Activated CD4-positive, alpha-beta T cell treated with anti-CD3 and anti-CD28 coated beads, Interleukin-2, Interleukin-6, amounts not matched to agents 100 ng/mL and 50 ng/mL, durations not matched to agents 16 hours and 8 hours (primary cell): ENCODE measurements at regions not wholly inside any gene's neighbourhood (a gene's known extent, or its start where the extent isn't known, plus 50 kb on each side); places are given as distances from the start of the nearest gene placed in this dataset.

ENCODE experiments used
- DNase-seq: peaks from one replicate; pipeline ENCODE4 v3.0.0-alpha.2; 2020

- DNase-seq = no peak
Measured at GRCh38 chr9:106689089-106689488, 173.9 kb upstream of the ZNF462 start.

GRCh38 chr9:106691627-106692026 lies 171.3 kb upstream of the ZNF462 start:
- DNase-seq = no peak

- DNase-seq = no peak
Measured at GRCh38 chr9:106693558-106693957, 169.4 kb upstream of the ZNF462 start.

- DNase-seq = no peak
Measured at GRCh38 chr9:106696804-106697203, 166.2 kb upstream of the ZNF462 start.

- DNase-seq = no peak
Measured at GRCh38 chr9:106697390-106697749, 165.6 kb upstream of the ZNF462 start.

GRCh38 chr9:106697750-106698502 lies 165.0 kb upstream of the ZNF462 start:
- DNase-seq = no peak

GRCh38 chr9:106700676-106701075 lies 162.3 kb upstream of the ZNF462 start:
- no peak for DNase-seq

- DNase-seq = no peak
Measured at GRCh38 chr9:106701611-106702010, 161.4 kb upstream of the ZNF462 start.

GRCh38 chr9:106704056-106704615 lies 158.8 kb upstream of the ZNF462 start:
- DNase-seq = no peak

GRCh38 chr9:106707291-106707690 lies 155.7 kb upstream of the ZNF462 start:
- no peak for DNase-seq

GRCh38 chr9:106707738-106708474 lies 155.1 kb upstream of the ZNF462 start:
- no peak for DNase-seq

- DNase-seq = no peak
Measured at GRCh38 chr9:106708475-106709146, 154.4 kb upstream of the ZNF462 start.

GRCh38 chr9:106712279-106712678 lies 150.7 kb upstream of the ZNF462 start:
- no peak for DNase-seq

- DNase-seq = no peak
Measured at GRCh38 chr9:106713206-106713605, 149.8 kb upstream of the ZNF462 start.

GRCh38 chr9:106716820-106717219 lies 146.1 kb upstream of the ZNF462 start:
- DNase-seq = no peak

GRCh38 chr9:106717686-106718085 lies 145.3 kb upstream of the ZNF462 start:
- DNase-seq = no peak

GRCh38 chr9:106718936-106719335 lies 144.0 kb upstream of the ZNF462 start:
- no peak for DNase-seq

GRCh38 chr9:106722051-106722753 lies 140.8 kb upstream of the ZNF462 start:
- DNase-seq = no peak

- no peak for DNase-seq
Measured at GRCh38 chr9:106723926-106724325, 139.0 kb upstream of the ZNF462 start.

- DNase-seq = no peak
Measured at GRCh38 chr9:106724566-106724965, 138.4 kb upstream of the ZNF462 start.

- no peak for DNase-seq
Measured at GRCh38 chr9:106726070-106726815, 136.7 kb upstream of the ZNF462 start.

- DNase-seq = no peak
Measured at GRCh38 chr9:106727969-106728368, 135.0 kb upstream of the ZNF462 start.
